GF-D8 (cell line): ENCODE measurements at regions not wholly inside any gene's neighbourhood (a gene's known extent, or its start where the extent isn't known, plus 50 kb on each side); places are given as distances from the start of the nearest gene placed in this dataset.

Source experiments
- DNase-seq: peaks from one replicate; lab custom pipeline; 2025; lab: John Stamatoyannopoulos, UW

DNA sequence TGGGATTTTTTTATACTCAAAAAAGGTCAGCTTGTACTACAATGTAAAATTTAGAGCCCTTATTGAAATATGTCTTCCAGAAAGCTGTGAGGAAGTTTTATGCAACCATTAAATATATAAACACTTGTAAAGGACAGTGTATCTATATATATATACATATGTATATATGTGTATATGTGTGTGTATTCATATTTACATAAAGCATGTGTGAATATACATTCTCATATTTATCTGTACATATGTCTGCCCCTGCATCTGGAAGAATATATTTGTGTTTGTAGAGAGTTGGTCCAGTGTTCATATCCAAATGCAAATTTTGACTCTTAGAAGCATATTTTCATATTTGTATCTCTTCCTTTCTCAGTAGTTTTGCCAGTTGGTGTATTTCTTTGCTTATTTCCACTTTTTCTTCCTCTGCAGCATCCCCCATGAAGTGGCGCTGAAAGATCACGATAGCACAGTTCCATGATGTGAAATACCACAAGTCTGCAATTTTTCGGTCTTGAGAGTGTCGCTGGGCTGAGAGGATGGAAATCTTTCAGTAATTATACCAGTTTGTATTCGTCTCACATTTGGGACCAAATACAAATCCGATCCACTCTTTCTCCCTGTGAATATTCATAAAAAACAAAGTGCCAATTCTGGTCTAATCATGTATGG lies 311.7 kb upstream of the DPH6 start:
- no peak for DNase-seq

DNA sequence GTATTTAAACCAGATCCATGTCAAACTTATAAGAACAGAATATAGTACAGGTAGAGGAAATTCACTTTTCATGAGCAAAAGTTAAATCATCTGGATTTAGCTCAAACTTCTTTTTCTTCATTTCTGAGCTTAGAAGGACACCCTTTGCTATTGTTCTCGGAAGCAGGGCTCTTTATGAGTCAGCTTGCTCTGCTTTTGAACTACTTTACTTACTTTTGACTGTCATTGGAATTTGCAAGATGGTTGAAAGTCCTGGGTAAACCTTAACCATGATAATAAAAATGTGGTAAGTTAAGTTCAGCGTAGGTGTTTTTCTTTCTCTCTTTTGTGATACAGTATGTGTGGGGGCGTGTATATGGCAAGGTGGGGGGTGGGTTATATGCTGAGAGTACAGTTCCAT lies 312.7 kb upstream of the DPH6 start:
- no peak for DNase-seq

DNA sequence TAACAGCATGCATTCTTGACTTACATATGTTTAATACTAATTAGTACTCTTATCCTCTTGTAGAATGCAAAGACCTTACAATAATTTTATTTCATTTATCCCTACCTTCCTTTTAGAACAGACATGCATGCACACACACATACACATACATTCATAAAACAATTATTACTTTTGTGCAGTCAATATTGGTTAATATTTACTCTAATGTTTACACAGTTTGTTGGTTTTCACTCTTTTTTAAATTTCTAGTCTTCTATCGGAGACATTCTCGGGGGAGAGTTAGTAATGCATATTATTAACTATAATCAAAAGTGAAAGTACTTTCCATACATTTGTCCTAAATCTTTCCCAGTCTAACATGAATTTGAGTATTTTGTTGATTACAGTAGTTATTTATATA lies 317.7 kb upstream of the DPH6 start:
- no peak for DNase-seq

DNA sequence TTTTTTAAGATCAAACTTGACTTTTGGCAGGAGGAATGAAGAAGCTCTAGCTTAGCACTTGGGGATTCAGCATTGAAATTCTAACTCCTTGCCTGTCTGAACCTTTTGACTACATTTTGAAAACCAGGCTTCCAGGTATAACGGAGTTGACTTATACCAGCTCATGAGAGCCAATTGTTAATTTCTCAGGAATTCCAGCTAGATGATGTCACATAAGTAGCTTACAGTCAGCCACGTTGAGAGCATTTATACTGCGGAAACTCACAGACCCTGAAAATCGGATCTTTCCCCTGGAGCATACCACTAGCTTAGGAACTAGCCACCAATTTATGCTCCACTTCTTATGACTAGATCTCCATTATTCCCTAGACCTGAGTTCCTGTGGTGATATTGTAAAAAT lies 321.4 kb upstream of the DPH6 start:
- no peak for DNase-seq

DNA sequence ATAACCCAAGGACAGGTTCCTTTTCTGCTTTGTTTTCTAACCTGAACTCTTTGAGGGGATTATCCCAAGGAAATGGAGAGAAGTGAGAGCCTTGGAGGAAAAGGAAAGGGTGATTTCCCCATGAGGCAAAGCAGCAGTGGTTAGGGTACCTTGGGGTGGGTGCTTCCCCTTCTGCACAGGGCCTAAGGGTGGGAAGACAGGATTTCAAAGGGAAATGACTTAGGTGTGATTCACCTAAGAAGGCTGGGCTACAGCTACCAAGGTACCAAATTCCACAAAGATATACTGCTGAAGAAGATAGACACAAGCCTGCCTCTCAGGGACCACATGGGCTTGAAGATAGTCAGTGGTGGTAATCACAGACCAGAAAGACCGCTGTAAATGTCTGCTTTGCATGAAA lies 325.3 kb upstream of the DPH6 start:
- DNase-seq = no peak

DNA sequence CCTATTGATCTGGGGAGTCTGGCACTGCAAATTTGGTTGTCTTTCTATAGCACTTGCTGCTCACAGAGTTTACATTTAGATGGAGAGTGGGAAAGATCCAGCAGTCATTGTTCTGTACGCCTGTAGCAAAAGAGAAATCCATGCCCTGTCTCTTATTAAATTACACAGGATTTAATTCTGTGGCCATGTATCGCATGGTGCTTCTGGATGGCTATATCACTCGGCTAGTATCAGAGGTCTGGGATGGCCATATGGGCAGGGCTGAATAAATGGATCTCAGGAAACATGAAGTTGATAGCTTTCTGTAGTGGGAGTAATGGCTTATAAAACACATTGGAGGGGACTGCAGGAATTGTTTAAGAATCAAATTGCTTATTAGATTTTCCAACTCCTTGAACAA lies 325.8 kb upstream of the DPH6 start:
- DNase-seq = no peak

DNA sequence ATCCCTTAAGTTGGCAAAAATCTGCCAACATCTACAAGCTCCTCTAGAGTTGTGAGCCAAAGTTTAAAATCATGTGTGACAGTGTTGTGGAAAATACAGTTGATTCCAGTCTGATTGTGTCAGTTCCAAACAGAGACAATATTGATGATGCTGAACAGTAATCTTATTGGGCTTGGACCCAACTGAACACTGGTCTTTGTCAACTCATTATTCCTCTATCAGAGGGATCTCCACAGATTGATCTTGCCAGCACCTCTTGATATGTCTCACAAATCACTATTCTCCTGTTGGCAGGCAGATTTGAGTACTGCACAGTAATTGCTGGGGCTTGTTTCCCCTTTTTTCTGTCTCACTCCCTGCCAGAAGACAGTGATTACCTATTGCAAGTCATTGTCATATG lies 326.6 kb upstream of the DPH6 start:
- DNase-seq = no peak

DNA sequence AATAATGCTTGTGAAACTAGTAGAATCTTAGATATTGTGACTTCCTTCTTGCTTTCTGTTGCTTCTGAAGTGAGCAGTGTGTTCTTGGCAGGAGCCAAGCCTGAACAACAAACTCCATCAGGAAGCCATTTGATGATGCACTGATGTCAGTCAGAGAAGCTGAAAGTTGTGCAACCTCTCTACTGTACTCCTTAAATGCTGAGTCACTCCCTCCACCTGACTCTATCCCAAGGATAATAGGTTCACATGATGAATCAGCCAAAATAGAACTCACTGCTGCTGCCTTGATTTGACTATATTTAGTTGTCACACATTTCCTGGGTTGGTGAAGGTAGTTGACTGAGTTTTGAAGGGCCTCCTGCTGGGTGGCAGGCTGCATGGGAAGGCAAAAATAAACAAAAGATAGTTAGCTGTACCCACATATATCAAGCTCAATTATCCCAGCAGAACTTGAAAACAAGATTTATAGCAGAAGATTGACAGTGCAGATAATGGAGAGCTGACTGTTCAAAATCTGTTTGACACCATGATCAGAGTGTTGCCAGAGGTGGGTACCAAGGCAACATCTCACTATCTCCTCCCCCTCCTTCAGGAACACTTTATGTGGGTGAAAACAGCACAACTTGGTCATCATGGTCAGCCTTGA lies 328.4 kb upstream of the DPH6 start:
- DNase-seq = no peak

DNA sequence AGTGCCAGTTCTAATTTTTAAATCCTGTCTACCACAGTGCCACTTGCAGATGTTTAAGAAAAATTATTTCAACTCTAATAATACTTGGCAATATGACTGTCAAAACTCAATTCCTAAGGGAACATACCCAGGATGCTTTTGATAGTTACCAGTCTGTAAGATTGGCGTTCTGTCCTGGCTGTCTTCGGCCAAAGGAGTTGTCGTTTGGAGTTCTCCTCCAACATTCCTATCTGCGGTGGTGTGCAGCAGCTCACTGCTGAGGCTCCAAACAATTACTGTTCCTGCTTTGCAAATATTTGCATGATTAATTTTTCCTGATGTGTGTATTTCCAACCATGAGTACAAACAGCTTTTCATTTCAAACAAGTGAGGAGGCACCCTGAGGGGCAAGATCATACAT lies 330.8 kb upstream of the DPH6 start:
- no peak for DNase-seq

DNA sequence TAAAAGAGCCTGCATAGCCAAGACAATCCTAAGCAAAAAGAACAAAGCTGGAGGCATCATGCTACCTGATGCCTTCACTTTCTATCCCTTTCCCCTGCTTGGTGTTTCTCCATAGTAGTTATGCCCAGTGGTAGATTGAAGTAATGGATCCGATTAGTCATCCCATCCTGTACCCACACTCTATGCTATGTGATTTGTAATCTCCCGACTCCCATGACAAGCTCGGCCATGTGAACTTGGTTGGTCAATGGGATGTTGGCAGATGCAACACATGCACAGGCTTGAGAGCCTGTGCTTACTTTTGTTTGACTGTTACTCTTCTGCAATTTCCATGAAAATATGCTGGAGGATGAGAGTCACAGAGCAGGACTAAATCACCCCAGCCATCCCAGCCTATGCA lies 334.9 kb upstream of the DPH6 start:
- DNase-seq = no peak

DNA sequence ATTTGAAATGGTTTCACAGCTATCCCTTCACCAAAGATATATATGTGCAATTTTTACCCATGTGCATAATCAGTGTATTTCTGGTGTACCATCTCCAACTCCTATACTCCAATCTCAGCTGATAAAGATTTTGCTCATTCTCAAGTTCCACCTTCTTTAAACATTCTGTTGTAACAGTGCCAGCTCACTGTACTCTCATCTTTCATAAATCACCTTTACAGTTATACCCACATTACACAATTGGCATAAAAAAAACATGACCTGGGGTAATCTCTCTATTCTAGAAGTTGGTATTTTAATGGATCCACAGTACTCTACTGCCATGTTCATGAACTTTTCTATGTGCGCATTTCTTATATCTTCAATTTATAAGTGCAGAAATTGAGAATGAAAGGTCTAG lies 339.9 kb upstream of the DPH6 start:
- DNase-seq = no peak

DNA sequence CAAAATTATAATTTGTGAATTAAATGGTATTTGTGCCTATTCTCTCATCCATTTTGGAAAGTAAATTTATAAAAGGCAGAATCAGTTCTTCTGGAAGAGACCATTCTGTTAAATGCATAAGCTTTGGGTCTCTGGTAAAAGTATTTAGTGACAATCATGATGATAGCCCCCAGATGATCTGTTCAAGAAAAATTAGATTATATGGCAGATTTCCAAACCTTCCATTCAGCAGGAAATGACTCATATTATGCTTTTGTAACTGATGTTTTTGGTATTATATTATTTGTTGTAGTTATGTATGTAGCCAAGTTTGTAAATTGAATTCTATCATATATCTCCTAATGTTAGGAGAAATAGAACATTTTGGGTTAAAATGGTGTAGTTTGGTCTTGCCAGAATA lies 340.8 kb upstream of the DPH6 start:
- DNase-seq = no peak

DNA sequence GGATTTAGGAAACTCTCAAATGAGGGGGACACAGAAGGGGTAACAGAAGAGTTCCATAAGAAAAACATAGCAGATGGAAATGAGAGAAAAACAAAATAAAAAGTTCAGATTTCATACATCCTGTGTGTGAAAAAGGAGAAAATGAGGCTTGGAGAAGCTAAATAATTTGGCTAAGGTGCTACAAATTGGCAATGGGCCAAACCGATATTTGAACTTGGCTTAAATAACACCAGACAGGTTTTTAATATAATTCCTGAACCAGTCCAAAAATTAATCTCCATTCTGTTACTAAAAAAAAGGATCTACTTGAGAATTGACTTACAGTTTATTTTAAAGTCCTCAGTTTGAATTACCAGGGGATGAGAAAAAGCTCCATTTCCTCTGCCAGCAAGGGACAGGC lies 342.9 kb upstream of the DPH6 start:
- DNase-seq = no peak

DNA sequence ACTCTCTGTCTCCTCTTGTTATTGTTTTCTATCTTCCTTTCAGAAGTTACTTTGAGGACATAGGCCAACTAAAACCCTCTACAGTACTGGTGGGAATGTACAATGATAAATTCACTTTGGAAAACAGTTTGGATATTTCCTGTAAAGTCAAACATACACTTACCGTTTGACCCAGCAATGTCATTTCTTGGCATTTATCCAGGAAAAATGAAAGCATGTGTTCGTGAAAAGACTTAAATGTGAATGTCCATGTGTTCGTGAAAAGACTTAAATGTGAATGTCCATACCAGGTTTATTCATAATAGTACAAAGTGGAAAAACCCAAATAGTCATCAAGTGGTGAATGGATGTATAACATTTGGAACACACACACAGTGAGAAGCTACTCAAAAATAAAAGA lies 361.5 kb upstream of the DPH6 start:
- no peak for DNase-seq

DNA sequence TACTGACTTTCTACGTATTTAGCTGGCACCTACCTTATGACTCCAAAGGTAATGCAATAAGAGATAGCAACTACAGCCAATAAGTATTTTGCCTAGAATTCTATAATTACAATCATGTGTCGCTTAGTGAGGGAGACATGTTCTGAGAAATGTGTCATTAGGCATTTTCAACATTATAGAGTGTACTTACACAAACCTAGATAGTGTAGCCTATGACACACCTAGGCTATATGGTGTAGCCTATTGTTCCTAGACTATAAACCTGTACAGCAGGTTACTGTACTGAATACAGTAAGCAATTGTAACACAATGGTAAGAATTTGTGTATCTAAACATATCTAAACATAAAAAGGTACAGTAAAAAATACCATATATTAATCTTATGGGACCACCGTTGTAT lies 363.4 kb upstream of the DPH6 start:
- no peak for DNase-seq

DNA sequence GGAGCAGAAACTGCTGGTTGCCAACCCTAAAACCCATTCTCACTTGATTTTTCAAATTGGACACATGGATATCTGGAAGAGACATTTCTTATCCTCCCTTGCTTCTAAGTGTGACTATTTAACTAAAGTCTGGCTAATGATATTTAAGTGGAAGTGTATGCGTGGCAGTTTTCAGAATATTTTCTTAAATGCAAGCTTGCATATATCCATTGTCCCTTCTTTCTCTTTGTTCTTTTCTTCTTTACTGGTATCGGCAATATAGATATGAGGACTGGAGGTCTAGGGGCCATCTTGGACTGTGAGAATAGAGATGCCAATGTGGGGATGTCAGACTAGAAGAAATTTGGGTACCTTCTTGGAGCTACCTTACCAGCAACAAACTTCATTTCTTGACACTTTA lies 364.3 kb upstream of the DPH6 start:
- no peak for DNase-seq

DNA sequence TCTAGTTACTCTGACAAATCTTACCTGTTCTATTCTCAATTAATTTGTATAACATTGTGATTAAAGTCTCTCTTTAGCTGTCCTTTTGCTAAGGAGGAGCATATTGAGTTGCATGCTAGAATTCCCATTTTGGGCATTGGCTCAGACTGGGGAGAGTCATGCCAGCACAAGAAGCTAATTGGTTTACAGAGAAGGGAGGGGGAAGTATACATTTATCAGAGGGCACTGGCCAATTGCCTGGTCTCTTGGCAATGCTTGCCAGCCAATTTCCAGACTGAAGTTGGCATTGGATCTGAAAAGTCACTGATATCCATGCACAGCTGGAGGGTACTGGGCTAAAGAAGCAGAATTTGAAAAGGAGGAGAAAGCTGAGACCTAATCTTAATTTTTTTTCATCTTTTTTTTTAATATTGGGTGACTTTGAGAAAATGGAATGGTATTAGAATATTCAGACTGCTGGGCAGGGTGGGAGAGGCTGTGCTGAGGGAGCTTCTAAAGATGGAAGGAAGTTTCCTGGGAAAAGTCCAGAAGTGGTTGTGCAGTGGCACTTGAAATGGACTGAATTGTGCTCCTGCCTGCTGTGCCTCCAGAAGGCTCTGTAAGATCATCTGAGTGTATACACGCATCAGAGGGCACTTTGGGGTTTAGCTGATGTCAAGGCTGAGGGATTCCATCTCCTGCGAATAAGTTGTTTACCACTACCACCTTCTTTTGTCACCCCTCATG lies 365.2 kb upstream of the DPH6 start:
- no peak for DNase-seq

DNA sequence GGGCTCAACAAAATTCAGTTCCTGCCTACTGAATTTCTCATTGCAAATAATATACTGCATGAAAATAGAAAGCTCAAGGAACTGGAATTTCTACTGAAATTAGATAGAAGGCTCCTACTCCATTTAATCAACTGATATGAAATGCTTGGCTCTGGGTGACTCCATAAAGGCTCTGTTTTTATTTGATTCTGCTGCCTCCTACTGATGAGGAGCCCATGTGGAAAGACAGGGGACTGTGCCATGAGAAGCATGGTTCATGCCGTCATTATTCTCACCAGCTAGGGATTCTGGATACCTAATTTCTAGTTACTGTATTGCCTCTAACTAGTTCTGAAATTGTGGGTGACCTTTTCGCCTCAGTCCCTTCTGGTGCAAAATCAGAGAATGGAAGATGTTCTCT lies 366.2 kb upstream of the DPH6 start:
- no peak for DNase-seq

DNA sequence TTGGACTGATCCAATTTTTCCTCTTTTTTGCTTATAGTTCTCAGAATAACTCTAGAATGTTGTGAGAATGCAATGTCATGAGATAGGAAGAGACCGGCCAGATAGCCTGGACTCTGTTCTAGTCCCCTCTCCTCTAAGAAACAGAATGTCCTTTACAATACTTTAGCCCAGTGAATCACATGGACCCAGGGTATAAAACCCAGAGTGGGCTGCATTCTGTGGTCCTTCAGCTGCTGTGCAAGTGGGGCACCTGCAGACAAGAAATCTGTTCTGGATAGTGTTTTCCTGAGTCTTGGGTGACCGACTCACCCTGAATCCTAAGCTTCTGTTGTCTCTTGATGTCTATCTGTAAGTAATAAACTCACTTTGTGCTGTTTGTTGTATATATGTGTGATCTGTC lies 368.6 kb upstream of the DPH6 start:
- no peak for DNase-seq

DNA sequence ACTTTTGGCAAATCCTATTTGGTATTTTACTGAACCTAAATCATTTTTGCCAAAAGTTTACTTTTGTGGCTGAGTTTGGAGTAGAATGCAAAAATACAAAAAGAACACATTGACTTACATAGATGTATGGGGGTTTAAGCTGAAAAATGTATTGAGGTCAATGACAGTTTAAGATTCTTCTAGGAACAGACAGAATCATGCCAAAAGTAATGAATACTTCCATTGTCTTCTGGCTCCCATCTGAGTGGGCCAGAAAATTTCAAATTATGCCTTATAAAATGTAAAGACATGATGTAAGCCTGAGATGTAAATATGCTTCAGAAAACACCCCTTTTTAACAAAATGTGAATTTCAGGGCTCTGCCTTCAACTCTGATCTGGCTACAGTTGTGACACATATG lies 375.1 kb upstream of the DPH6 start:
- DNase-seq = no peak

DNA sequence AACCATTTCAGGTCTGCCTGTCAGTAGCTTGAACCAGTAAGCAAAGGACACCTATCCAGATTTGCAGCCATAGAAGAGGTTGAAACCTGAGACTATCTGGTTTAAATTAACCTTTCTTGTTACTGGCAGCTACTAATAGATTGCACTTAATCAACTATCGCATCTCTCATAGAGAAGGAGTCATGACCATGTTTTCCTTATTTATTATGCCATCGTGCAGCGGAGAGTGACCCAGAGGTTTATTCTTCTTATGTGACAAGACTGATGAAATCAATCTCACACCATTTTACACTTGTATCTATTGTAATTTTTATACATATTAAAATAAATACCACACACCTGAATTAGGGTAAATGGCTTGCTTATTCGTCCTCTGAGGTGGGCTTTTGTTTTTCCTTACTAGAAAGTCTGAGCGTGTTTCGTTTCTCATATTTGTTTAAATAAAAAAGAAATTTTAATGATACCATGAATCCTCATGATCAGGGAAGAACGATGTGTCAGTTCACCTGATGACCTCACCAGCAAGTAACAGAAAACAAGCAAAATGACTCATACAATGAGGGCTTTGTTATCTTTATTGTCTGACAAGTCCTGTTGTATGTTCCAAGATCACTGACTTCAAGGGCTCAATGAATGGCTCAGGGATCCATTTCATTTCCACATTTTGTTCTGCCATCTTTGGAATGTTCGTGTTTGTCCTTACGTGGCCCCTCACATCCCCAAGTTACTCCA lies 379.5 kb upstream of the DPH6 start:
- DNase-seq = no peak

DNA sequence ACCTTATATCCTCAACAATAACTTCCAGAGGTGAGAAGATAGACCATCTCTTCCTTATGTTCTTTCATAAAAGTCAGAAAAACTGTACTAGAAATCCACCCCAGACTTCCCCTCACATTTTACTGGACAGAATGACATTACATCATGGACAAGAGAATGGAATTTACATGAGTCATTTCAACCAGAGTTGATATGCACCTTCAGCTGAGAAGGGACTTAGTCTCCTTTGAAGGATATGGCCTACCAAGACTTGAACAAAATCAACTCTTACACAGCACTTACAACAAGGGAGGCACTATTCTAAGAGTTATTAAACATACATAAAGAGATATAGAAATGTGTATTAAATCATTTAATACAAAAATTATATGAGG lies 380.0 kb upstream of the DPH6 start:
- no peak for DNase-seq

DNA sequence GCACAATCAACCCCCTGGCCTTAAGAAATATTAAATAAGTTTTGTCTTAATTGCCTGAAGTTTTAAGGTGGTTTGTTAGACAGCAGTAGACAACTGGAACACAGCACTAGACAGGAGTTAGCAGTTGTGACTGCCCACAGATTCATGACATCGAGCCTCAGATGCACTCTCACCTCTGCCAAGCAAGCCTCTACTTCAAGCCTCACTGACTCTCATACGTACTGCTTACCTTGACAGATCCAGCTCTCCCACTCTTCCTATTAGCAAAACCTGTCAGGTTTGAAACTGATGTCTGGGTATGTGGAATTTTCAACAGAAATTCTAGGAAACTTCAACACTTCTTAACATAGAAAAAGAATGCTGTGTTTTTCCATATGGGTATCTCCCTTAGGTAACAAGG lies 382.9 kb upstream of the DPH6 start:
- DNase-seq = no peak
